ENCODE measurements at regions not wholly inside any gene's neighbourhood (a gene's known extent, or its start where the extent isn't known, plus 50 kb on each side); places are given as distances from the start of the nearest gene placed in this dataset.

GRCh38 chr14:30345511-30345910 lies 213.4 kb upstream of the G2E3 start:
- DNase-seq = no peak
- no peaks in the 10 kb centered on the region for H3K27me3 ChIP-seq
- H3K4me1 ChIP-seq = no peaks in the 10 kb centered on the region
- no peaks in the 10 kb centered on the region for H3K36me3 ChIP-seq
- intact Hi-C loops (cut with DNase I; ENCODE audit: low total_unique reads) = no loop called here
- no peaks in the 10 kb centered on the region for H3K9me3 ChIP-seq
- TF ChIP-seq POLR2AphosphoS5 (IDR thresholded peaks at IDR 0.05) = no peak
- 30 to 54% (median 33%) methylated on average over 1 of the region's 1 CpG for WGBS, 5 donors
- H3K27ac ChIP-seq = no peak overlapping the region
- H3K4me3 ChIP-seq = no peak overlapping the region

- H3K4me3 ChIP-seq = no peak overlapping the region
- no peaks in the 10 kb centered on the region for H3K36me3 ChIP-seq
- intact Hi-C loops (cut with DNase I; ENCODE audit: low total_unique reads) = no loop called here
- H3K9me3 ChIP-seq = no peaks in the 10 kb centered on the region
- TF ChIP-seq POLR2AphosphoS5 (IDR thresholded peaks at IDR 0.05) = no peak
- TF ChIP-seq POLR2A (IDR thresholded peaks at IDR 0.05) = no peak
- TF ChIP-seq CTCF (IDR thresholded peaks at IDR 0.05) = no peak
- no peak for DNase-seq
- H3K27me3 ChIP-seq = no peaks in the 10 kb centered on the region
- H3K27ac ChIP-seq = no peak overlapping the region
- WGBS, 5 donors = 77 to 87% (median 80%) methylated on average over 2 of the region's 2 CpGs
- no peaks in the 10 kb centered on the region for H3K4me1 ChIP-seq
Measured at GRCh38 chr14:30348445-30348844, 210.5 kb upstream of the G2E3 start.

DNA sequence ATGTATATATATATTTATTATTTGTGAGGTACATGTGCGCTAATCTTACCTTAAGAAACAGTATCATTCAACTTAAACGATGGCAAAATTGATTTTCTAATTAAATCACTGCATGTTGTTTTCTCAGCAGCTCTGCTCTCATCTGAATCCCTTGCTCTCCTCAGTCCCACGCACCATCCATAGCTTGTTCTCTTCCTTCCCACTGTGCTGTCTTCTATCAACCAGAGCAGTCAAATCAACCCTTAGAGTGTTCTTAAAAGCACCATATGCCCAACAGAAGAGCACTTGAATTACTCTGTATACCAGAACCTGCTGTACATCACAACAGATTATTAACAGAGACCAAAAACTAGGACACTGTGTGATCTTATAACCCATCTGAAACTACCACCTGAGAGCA lies 209.4 kb upstream of the G2E3 start:
- WGBS, 5 donors = 84 to 94% (median 90%) methylated on average over 3 of the region's 3 CpGs

DNA sequence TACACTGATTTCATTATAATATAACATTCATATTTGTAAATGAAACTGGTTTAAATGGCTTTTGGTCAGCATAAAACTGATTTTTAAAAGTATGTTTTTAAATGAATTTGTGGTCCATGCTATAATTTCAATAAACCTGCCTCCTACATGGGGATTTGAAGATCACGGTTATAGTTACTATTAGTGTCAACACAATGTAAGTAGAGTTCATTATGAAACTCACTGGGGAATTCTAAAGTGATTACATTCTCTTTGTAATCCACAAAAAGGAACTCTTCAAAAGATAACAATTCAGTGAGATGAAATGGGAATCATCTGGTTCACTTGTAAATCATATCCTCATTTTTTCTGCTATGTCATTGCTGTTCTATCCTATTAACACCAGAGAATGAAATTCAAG lies 204.5 kb upstream of the G2E3 start:
- 52 to 68% (median 62%) methylated on average over 1 of the region's 1 CpG for WGBS, 5 donors
- Histone ChIP-seq H3K27me3 (peaks cover 0 to 5% (median 0%) of the 10 kb centered on the region in 3 donors), H3K27ac (no peak overlapping the region), H3K4me3 (no peak overlapping the region), H3K4me1 (no peaks in the 10 kb centered on the region), H3K36me3 (no peaks in the 10 kb centered on the region), H3K9me3 (no peaks in the 10 kb centered on the region)
- intact Hi-C loops (cut with DNase I; ENCODE audit: low total_unique reads) = no loop called here
- DNase-seq = no peak
- TF ChIP-seq POLR2AphosphoS5 (IDR thresholded peaks at IDR 0.05) (no peak), POLR2A (IDR thresholded peaks at IDR 0.05) (no peak), EP300 (IDR thresholded peaks at IDR 0.05) (no peak), CTCF (IDR thresholded peaks at IDR 0.05) (no peak)

More for the DNA sequence above, 209.4 kb upstream of the G2E3 start:
- DNase-seq = no peak
- intact Hi-C loops (cut with DNase I; ENCODE audit: low total_unique reads) = no loop called here
- Histone ChIP-seq H3K9me3 (no peaks in the 10 kb centered on the region), H3K4me1 (no peaks in the 10 kb centered on the region), H3K4me3 (no peak overlapping the region), H3K27me3 (no peaks in the 10 kb centered on the region), H3K27ac (no peak overlapping the region), H3K36me3 (no peaks in the 10 kb centered on the region)
- no peak for TF ChIP-seq POLR2AphosphoS5 (IDR thresholded peaks at IDR 0.05)
- no peak for TF ChIP-seq CTCF (IDR thresholded peaks at IDR 0.05)
- no peak for TF ChIP-seq EP300 (IDR thresholded peaks at IDR 0.05)
- no peak for TF ChIP-seq POLR2A (IDR thresholded peaks at IDR 0.05)

DNA sequence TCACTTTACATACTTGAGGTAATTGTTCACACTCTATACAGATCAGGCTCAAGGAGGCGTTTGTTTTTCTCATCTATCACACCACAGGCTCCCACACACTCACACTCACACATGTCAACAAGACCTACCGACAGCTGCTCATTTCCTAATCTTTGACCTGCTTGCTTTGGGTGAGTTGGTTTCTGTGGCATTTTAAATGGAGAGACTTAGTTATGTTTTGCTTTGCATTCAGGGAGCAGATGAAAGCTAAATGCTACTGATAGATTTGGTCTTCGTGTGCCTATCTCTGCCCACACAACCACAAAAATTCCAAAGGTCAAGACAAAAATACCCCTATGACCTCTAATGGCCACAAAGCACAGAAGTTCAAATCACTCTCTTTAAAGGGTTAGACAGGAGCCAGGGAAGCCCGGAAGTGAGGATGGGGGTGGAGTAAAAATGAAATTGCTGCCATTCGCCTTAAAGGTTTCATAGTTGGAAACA lies 203.5 kb upstream of the G2E3 start:
- H3K36me3 ChIP-seq = no peaks in the 10 kb centered on the region
- intact Hi-C loops (cut with DNase I; ENCODE audit: low total_unique reads) = no loop called here
- no peak for DNase-seq
- H3K27me3 ChIP-seq = peaks cover 0 to 5% (median 0%) of the 10 kb centered on the region in 3 donors
- H3K4me1 ChIP-seq = no peaks in the 10 kb centered on the region
- H3K9me3 ChIP-seq = no peaks in the 10 kb centered on the region
- no peak overlapping the region for H3K4me3 ChIP-seq
- H3K27ac ChIP-seq = no peak overlapping the region
- no peak for TF ChIP-seq POLR2A (IDR thresholded peaks at IDR 0.05)
- no peak for TF ChIP-seq CTCF (IDR thresholded peaks at IDR 0.05)
- TF ChIP-seq POLR2AphosphoS5 (IDR thresholded peaks at IDR 0.05) = no peak
- no peak for TF ChIP-seq EP300 (IDR thresholded peaks at IDR 0.05)
- WGBS, 5 donors = 11 to 31% (median 27%) methylated on average over 5 of the region's 5 CpGs

All from stomach (tissue), 8 donors.